CD14-positive monocyte (primary cell): ENCODE measurements at regions not wholly inside any gene's neighbourhood (a gene's known extent, or its start where the extent isn't known, plus 50 kb on each side); places are given as distances from the start of the nearest gene placed in this dataset.

ENCODE experiments used
- DNase-seq, 3 donors: peaks; one replicate each; pipeline ENCODE4 v3.0.0-alpha.2; 2011 to 2022
- H2AFZ ChIP-seq: 2 replicates; pipeline ENCODE4 v1.6.0; 2012; ENCODE audit warnings: mild to moderate bottlenecking, low read depth, low read length, inconsistent platforms; ENCODE audit not compliant: insufficient read depth, poor library complexity, severe bottlenecking
- H3K27ac ChIP-seq, 2 donors: 1 replicate in 1 of 2; 2 replicates in 1 of 2; pipeline ENCODE4 v1.5.1; 2012 to 2013; ENCODE audit warnings: low read length in 2 of 2, control low read depth in 1 of 2, inconsistent platforms in 1 of 2, low read depth in 1 of 2, mild to moderate bottlenecking in 1 of 2
- H3K27me3 ChIP-seq, 2 donors: one replicate each; pipeline versions ENCODE4 v1.6.0 to v1.6.1; 2011 to 2013; ENCODE audit warnings: low read length in 2 of 2; ENCODE audit not compliant: control insufficient read depth in 2 of 2, insufficient read depth in 2 of 2
- H3K36me3 ChIP-seq, 2 donors: replicated peaks in 1 of 2; 1 replicate in 1 of 2; 2 replicates in 1 of 2; pipeline versions ENCODE4 v1.5.1 to v1.6.1; 2012 to 2013; ENCODE audit warnings: low read length in 2 of 2, control low read depth in 1 of 2, inconsistent platforms in 1 of 2, mild to moderate bottlenecking in 1 of 2; ENCODE audit not compliant: insufficient read depth in 2 of 2, control insufficient read depth in 1 of 2
- H3K4me1 ChIP-seq, 2 donors: 1 replicate in 1 of 2; 2 replicates in 1 of 2; pipeline versions ENCODE4 v1.5.1 to v1.6.1; 2012 to 2013; ENCODE audit warnings: low read length in 2 of 2, control low read depth in 1 of 2, inconsistent platforms in 1 of 2, mild to moderate bottlenecking in 1 of 2, moderate library complexity in 1 of 2; ENCODE audit not compliant: insufficient read depth in 2 of 2, control insufficient read depth in 1 of 2
- H3K4me2 ChIP-seq: replicated peaks from 2 replicates; pipeline ENCODE3; 2012; ENCODE audit warnings: low read length, moderate library complexity, mild to moderate bottlenecking; ENCODE audit not compliant: poor library complexity, severe bottlenecking; ENCODE audit errors: extremely low read depth
- H3K4me3 ChIP-seq, 3 experiments: fragments of 200-600 bp in 1 of 3; sonication (generic) in 1 of 3; replicated peaks in 1 of 3; 1 replicate in 2 of 3; 2 replicates in 1 of 3; pipeline ENCODE4 v1.5.1; 2011 to 2013; ENCODE audit warnings: low read length in 3 of 3, mild to moderate bottlenecking in 3 of 3, control low read depth in 2 of 3, low read depth in 2 of 3, inconsistent platforms in 1 of 3, moderate library complexity in 1 of 3
- H3K79me2 ChIP-seq: 2 replicates; pipeline ENCODE4 v1.6.0; 2012; ENCODE audit warnings: mild to moderate bottlenecking, control low read depth, inconsistent platforms, low read length, moderate library complexity; ENCODE audit not compliant: insufficient read depth
- H3K9ac ChIP-seq: 2 replicates; pipeline ENCODE4 v1.6.0; 2017; ENCODE audit warnings: low read length, mild to moderate bottlenecking; ENCODE audit not compliant: insufficient read depth, poor library complexity, severe bottlenecking
- H3K9me3 ChIP-seq, 2 donors: replicated peaks in 1 of 2; 1 replicate in 1 of 2; 2 replicates in 1 of 2; pipeline versions ENCODE4 v1.5.1 to v1.6.1; 2012 to 2013; ENCODE audit warnings: low read length in 2 of 2, control low read depth in 1 of 2; ENCODE audit not compliant: control insufficient read depth in 1 of 2, insufficient read depth in 1 of 2
- H4K20me1 ChIP-seq: 2 replicates; pipeline ENCODE4 v1.6.0; 2012; ENCODE audit warnings: mild to moderate bottlenecking, low read length, control low read depth, moderate library complexity; ENCODE audit not compliant: insufficient read depth
- H3K27ac Mint-ChIP-seq, 7 donors: one replicate each; pipeline ENCODE4 v1.8.0; 2020; ENCODE audit warnings: mild to moderate bottlenecking in 7 of 7, mixed read lengths in 7 of 7, moderate library complexity in 6 of 7, inconsistent platforms in 2 of 7
- H3K27me3 Mint-ChIP-seq, 3 donors: one replicate each; pipeline ENCODE4 v1.8.0; 2021 to 2022; ENCODE audit warnings: low read depth in 3 of 3, mild to moderate bottlenecking in 3 of 3, mixed read lengths in 3 of 3, moderate library complexity in 3 of 3, inconsistent platforms in 1 of 3
- H3K36me3 Mint-ChIP-seq, 2 donors: one replicate each; pipeline ENCODE4 v1.8.0; 2020; ENCODE audit warnings: mixed read lengths in 2 of 2, inconsistent platforms in 1 of 2, mild to moderate bottlenecking in 1 of 2
- H3K4me1 Mint-ChIP-seq: one replicate; pipeline ENCODE4 v1.8.0; 2020; ENCODE audit warnings: mild to moderate bottlenecking, mixed read lengths
- H3K4me3 Mint-ChIP-seq, 2 donors: one replicate each; pipeline ENCODE4 v1.8.0; 2020; ENCODE audit warnings: mild to moderate bottlenecking in 2 of 2, mixed read lengths in 2 of 2, moderate library complexity in 1 of 2
- H3K9me3 Mint-ChIP-seq, 7 donors: one replicate each; pipeline ENCODE4 v1.8.0; 2020 to 2022; ENCODE audit warnings: mixed read lengths in 7 of 7, mild to moderate bottlenecking in 6 of 7, moderate library complexity in 6 of 7, inconsistent platforms in 2 of 7
- WGBS: methylation state at CpG from one replicate; pipeline ENCODE4 v1.1.5; 2013; ENCODE audit warnings: missing lambda C conversion rate; ENCODE audit not compliant: insufficient coverage; 5-methylcytosine and 5-hydroxymethylcytosine counted together
- intact Hi-C, 2 donors: fragments of 100-400 bp; cut with micrococcal nuclease; formaldehyde crosslinking; loops; one replicate each; pipeline versions ENCODE4 v1.15.0 to v1.15.1; 2023
- TF ChIP-seq, protein P1 (sequence below): fragments of 200-600 bp; IDR thresholded peaks from one replicate; pipeline ENCODE4 v1.8.0; 2022; ENCODE audit warnings: antibody characterized with exemption, mild to moderate bottlenecking

- no peak overlapping the region for H2AFZ ChIP-seq
- Mint-ChIP-seq H3K27ac (no peak overlapping the region), H3K4me3 (no peak overlapping the region), H3K27me3 (no peaks in the 10 kb centered on the region), H3K36me3 (no peaks in the 10 kb centered on the region), H3K9me3 (peaks cover 0 to 4% (median 2%) of the 10 kb centered on the region in 7 donors), H3K4me1 (no peaks in the 10 kb centered on the region)
- DNase-seq = no peak
- TF ChIP-seq, protein P1, sequence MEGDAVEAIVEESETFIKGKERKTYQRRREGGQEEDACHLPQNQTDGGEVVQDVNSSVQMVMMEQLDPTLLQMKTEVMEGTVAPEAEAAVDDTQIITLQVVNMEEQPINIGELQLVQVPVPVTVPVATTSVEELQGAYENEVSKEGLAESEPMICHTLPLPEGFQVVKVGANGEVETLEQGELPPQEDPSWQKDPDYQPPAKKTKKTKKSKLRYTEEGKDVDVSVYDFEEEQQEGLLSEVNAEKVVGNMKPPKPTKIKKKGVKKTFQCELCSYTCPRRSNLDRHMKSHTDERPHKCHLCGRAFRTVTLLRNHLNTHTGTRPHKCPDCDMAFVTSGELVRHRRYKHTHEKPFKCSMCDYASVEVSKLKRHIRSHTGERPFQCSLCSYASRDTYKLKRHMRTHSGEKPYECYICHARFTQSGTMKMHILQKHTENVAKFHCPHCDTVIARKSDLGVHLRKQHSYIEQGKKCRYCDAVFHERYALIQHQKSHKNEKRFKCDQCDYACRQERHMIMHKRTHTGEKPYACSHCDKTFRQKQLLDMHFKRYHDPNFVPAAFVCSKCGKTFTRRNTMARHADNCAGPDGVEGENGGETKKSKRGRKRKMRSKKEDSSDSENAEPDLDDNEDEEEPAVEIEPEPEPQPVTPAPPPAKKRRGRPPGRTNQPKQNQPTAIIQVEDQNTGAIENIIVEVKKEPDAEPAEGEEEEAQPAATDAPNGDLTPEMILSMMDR = no peak
- no CpG with 5 or more reads among the region's 1 CpG for WGBS
- no peaks in the 10 kb centered on the region for H3K27me3 ChIP-seq
- H3K27ac ChIP-seq = no peak overlapping the region
- H3K4me1 ChIP-seq = no peaks in the 10 kb centered on the region
- no peaks in the 10 kb centered on the region for H3K36me3 ChIP-seq
- no peak overlapping the region for H3K9ac ChIP-seq
- H4K20me1 ChIP-seq = no peaks in the 10 kb centered on the region
- H3K4me3 ChIP-seq = no peak overlapping the region
- intact Hi-C loops = no loop called here
- H3K79me2 ChIP-seq = no peaks in the 10 kb centered on the region
- no peak overlapping the region for H3K4me2 ChIP-seq
- H3K9me3 ChIP-seq = peaks cover 0 to 5% of the 10 kb centered on the region in 2 donors
Measured at GRCh38 chr10:65291286-65291685, 1634.5 kb upstream of the LRRTM3 start.

DNA sequence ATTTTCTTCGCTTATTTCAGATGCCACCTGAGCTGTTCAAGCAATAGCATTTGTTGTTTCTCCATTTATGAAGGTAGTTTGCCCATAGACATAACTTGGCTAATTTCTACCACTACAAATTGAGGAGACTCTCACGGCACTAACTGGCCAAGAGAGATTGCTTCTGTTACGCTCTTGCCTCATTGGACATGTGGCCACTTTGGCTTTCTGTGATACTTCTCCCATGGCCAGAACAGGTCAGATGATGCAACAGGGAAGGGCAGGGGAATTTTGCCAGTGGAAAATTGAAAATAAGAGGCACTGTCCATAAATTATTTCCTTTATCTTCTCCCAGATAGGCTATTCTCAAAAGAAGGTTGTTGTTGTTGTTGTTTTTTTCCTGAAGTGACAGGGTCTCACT, 1633.3 kb upstream of the LRRTM3 start:
- Histone ChIP-seq H3K36me3 (no peaks in the 10 kb centered on the region), H3K79me2 (no peaks in the 10 kb centered on the region), H3K4me1 (no peaks in the 10 kb centered on the region), H3K27me3 (no peaks in the 10 kb centered on the region), H4K20me1 (no peaks in the 10 kb centered on the region), H3K9me3 (peaks cover 0 to 3% of the 10 kb centered on the region in 2 donors), H3K4me2 (no peak overlapping the region), H2AFZ (no peak overlapping the region), H3K9ac (no peak overlapping the region), H3K4me3 (no peak overlapping the region), H3K27ac (no peak overlapping the region)
- H3K9me3 Mint-ChIP-seq = peaks cover 0 to 3% (median 0%) of the 10 kb centered on the region in 7 donors
- H3K4me1 Mint-ChIP-seq = no peaks in the 10 kb centered on the region
- no peak for DNase-seq
- H3K4me3 Mint-ChIP-seq = no peak overlapping the region
- intact Hi-C loops = no loop called here
- TF ChIP-seq, protein P1 = no peak
- no peak overlapping the region for H3K27ac Mint-ChIP-seq
- no peaks in the 10 kb centered on the region for H3K36me3 Mint-ChIP-seq
- no peaks in the 10 kb centered on the region for H3K27me3 Mint-ChIP-seq
- 100% methylated on average over 2 of the region's 3 CpGs for WGBS
